ENCODE measurements at regions not wholly inside any gene's neighbourhood (a gene's known extent, or its start where the extent isn't known, plus 50 kb on each side); places are given as distances from the start of the nearest gene placed in this dataset.

GRCh38 chr11:123304828-123305466, 109.9 kb upstream of the CLMP start:
- Histone ChIP-seq H3K9me3 (replicated peaks in 1 of 3) (no peaks in the 10 kb centered on the region), H3K27ac (no peak overlapping the region), H3K27me3 (no peaks in the 10 kb centered on the region), H3K4me1 (replicated peaks in 1 of 2) (peaks cover 5 to 30% of the 10 kb centered on the region in 2 donors), H3K4me3 (no peak overlapping the region), H3K36me3 (replicated peaks in 1 of 2) (no peaks in the 10 kb centered on the region)
- 66 to 76% (median 75%) methylated on average over 6 to 8 of the region's 8 CpGs for WGBS, 4 donors
- TF ChIP-seq POLR2A (IDR thresholded peaks at IDR 0.05) (no peak), CTCF (IDR thresholded peaks at IDR 0.05) (no peak)
- intact Hi-C loops (cut with DNase I), result loop anchor here (5.0 to 10.0 kb wide), 2 partner anchors 100 to 172 kb away; no protein-coding TSS in a partner anchor
- no peak for DNase-seq

GRCh38 chr11:123303924-123304323, 108.9 kb upstream of the CLMP start:
- TF ChIP-seq CTCF (IDR thresholded peaks at IDR 0.05), result no peak
- no peak for TF ChIP-seq POLR2A (IDR thresholded peaks at IDR 0.05)
- no peaks in the 10 kb centered on the region for H3K27me3 ChIP-seq
- H3K4me1 ChIP-seq (replicated peaks in 1 of 2), result peaks cover 5 to 30% of the 10 kb centered on the region in 2 donors
- intact Hi-C loops (cut with DNase I), result loop anchor here (5.0 to 10.0 kb wide), 2 partner anchors 101 to 173 kb away; no protein-coding TSS in a partner anchor
- no peak for DNase-seq
- no peaks in the 10 kb centered on the region for H3K9me3 ChIP-seq (replicated peaks in 1 of 3)
- H3K36me3 ChIP-seq (replicated peaks in 1 of 2), result no peaks in the 10 kb centered on the region
- 88 to 93% (median 91%) methylated on average over 6 of the region's 6 CpGs for WGBS, 4 donors
- H3K27ac ChIP-seq, result no peak overlapping the region
- no peak overlapping the region for H3K4me3 ChIP-seq

GRCh38 chr11:123302751-123303195, 107.7 kb upstream of the CLMP start:
- Histone ChIP-seq H3K27ac (no peak overlapping the region), H3K27me3 (no peaks in the 10 kb centered on the region), H3K4me3 (no peak overlapping the region), H3K36me3 (replicated peaks in 1 of 2) (no peaks in the 10 kb centered on the region), H3K4me1 (replicated peaks in 1 of 2) (peaks cover 0 to 25% of the 10 kb centered on the region in 2 donors), H3K9me3 (replicated peaks in 1 of 3) (no peaks in the 10 kb centered on the region)
- TF ChIP-seq POLR2A (IDR thresholded peaks at IDR 0.05) (no peak), CTCF (IDR thresholded peaks at IDR 0.05) (no peak)
- WGBS, 4 donors, result 73 to 84% (median 79%) methylated on average over 8 of the region's 8 CpGs
- intact Hi-C loops (cut with DNase I), result loop anchor here (5.0 to 10.0 kb wide), 2 partner anchors 102 to 175 kb away; no protein-coding TSS in a partner anchor
- DNase-seq, result no peak

GRCh38 chr11:123301696-123302400, 106.8 kb upstream of the CLMP start:
- Histone ChIP-seq H3K4me3 (peak overlapping the region in 2 of 4 donors; percentile 26 to 53), H3K27ac (peak overlapping the region in 3 of 5 donors; percentile 9 to 73 (median 54)), H3K27me3 (no peaks in the 10 kb centered on the region), H3K4me1 (replicated peaks in 1 of 2) (peaks cover 0 to 16% of the 10 kb centered on the region in 2 donors), H3K9me3 (replicated peaks in 1 of 3) (no peaks in the 10 kb centered on the region), H3K36me3 (replicated peaks in 1 of 2) (no peaks in the 10 kb centered on the region)
- intact Hi-C loops (cut with DNase I), result loop anchor here (5.0 to 10.0 kb wide), 2 partner anchors 103 to 175 kb away; no protein-coding TSS in a partner anchor
- WGBS, 4 donors, result 14 to 29% (median 14%) methylated on average over 26 to 56 of the region's 56 CpGs
- peak; percentile 51 to 77 (median 72) for DNase-seq
- TF ChIP-seq CTCF (IDR thresholded peaks at IDR 0.05) (peak; percentile 51 to 95 (median 79)), POLR2A (IDR thresholded peaks at IDR 0.05) (no peak)

Data from adrenal gland (tissue), 9 donors.